Hepatocyte (in vitro differentiated cells): ENCODE measurements at regions not wholly inside any gene's neighbourhood (a gene's known extent, or its start where the extent isn't known, plus 50 kb on each side); places are given as distances from the start of the nearest gene placed in this dataset.

Source experiments
- CTCF ChIP-seq: fragments of 200-600 bp; sonication (generic); IDR thresholded peaks from 2 replicates; pipeline ENCODE4 v1.5.1; 2016; ENCODE audit warnings: antibody characterized with exemption, mild to moderate bottlenecking; ENCODE audit not compliant: poor library complexity
- EZH2 ChIP-seq: fragments of 200-600 bp; sonication (generic); IDR thresholded peaks from 2 replicates; pipeline ENCODE4 v1.6.1; 2016; ENCODE audit warnings: antibody characterized with exemption, mild to moderate bottlenecking, borderline replicate concordance
- EZH2phosphoT487 ChIP-seq: fragments of 200-600 bp; sonication (generic); IDR thresholded peaks from one replicate; pipeline ENCODE4 v1.6.1; 2018; ENCODE audit warnings: antibody characterized with exemption, mild to moderate bottlenecking, low read depth, moderate library complexity; ENCODE audit not compliant: unreplicated experiment, severe bottlenecking

GRCh38 chr17:74054249-74054648, 149.2 kb upstream of the RPL38 start:
- no peak for TF ChIP-seq CTCF
- no peak for TF ChIP-seq EZH2phosphoT487
- no peak for TF ChIP-seq EZH2
